GM18505 (cell line): ENCODE measurements at regions not wholly inside any gene's neighbourhood (a gene's known extent, or its start where the extent isn't known, plus 50 kb on each side); places are given as distances from the start of the nearest gene placed in this dataset.
"Not testable (repeated sequence)": the region's sequence is repeated elsewhere in the genome, so short reads cannot be mapped to it uniquely, and the experiment has no call there.

Source experiments
- ATAC-seq: cut with Tn5 transposase; IDR thresholded peaks from one replicate; pipeline ENCODE4 v1.9.1; 2021; ENCODE audit not compliant: unreplicated experiment

GRCh38 chrX:222800-223513, 58.2 kb upstream of the PLCXD1 start:
- not testable (repeated sequence) for ATAC-seq

- ATAC-seq, result not testable (repeated sequence)
Observed at GRCh38 chrX:223514-223854, 57.7 kb upstream of the PLCXD1 start.

GRCh38 chrX:226474-227164, 54.6 kb upstream of the PLCXD1 start:
- peak; percentile 53 for ATAC-seq

- not testable (repeated sequence) for ATAC-seq
Observed at GRCh38 chrX:227396-227795, 53.8 kb upstream of the PLCXD1 start.
